Kidney epithelial cell (primary cell): ENCODE measurements at regions not wholly inside any gene's neighbourhood (a gene's known extent, or its start where the extent isn't known, plus 50 kb on each side); places are given as distances from the start of the nearest gene placed in this dataset.
A peak's percentile ranks its signal among the peaks of the same experiment; 100 is the strongest.

Experiments used
- DNase-seq: peaks from one replicate; pipeline ENCODE4 v3.0.0-alpha.2; 2010; ENCODE audit warnings: low read depth
- H3K27me3 ChIP-seq: 2 replicates; pipeline ENCODE4 v1.6.0; 2011; ENCODE audit warnings: low read length; ENCODE audit not compliant: control insufficient read depth, insufficient read depth
- H3K36me3 ChIP-seq: 2 replicates; pipeline ENCODE4 v1.5.1; 2011; ENCODE audit warnings: low read length; ENCODE audit not compliant: control insufficient read depth, insufficient read depth
- H3K4me3 ChIP-seq: 2 replicates; pipeline ENCODE4 v1.5.1; 2011; ENCODE audit warnings: low read depth, mild to moderate bottlenecking, control low read depth, low read length
- CTCF ChIP-seq: IDR thresholded peaks from 2 replicates; pipeline ENCODE4 v1.5.1; 2011; ENCODE audit warnings: mild to moderate bottlenecking, moderate library complexity, low read length, control low read depth, inconsistent platforms; ENCODE audit not compliant: insufficient read depth, poor library complexity, severe bottlenecking

- H3K36me3 ChIP-seq, result no peaks in the 10 kb centered on the region
- no peak for DNase-seq
- H3K27me3 ChIP-seq, result no peaks in the 10 kb centered on the region
- no peak overlapping the region for H3K4me3 ChIP-seq
- TF ChIP-seq CTCF, result no peak
These were observed 84.5 kb upstream of the ATP11B start for GRCh38 chr3:182708810-182709209.

- Histone ChIP-seq H3K36me3 (no peaks in the 10 kb centered on the region), H3K27me3 (no peaks in the 10 kb centered on the region), H3K4me3 (no peak overlapping the region)
- TF ChIP-seq CTCF, result no peak
- no peak for DNase-seq
These were observed 84.0 kb upstream of the ATP11B start for GRCh38 chr3:182709306-182709705.

- TF ChIP-seq CTCF, result peak; percentile 53
- no peak overlapping the region for H3K4me3 ChIP-seq
- H3K27me3 ChIP-seq, result no peaks in the 10 kb centered on the region
- no peak for DNase-seq
- no peaks in the 10 kb centered on the region for H3K36me3 ChIP-seq
These were observed 82.6 kb upstream of the ATP11B start for GRCh38 chr3:182710557-182711157.

- TF ChIP-seq CTCF, result no peak
- no peak for DNase-seq
- Histone ChIP-seq H3K4me3 (no peak overlapping the region), H3K36me3 (no peaks in the 10 kb centered on the region), H3K27me3 (no peaks in the 10 kb centered on the region)
These were observed 82.0 kb upstream of the ATP11B start for GRCh38 chr3:182711261-182711683.

- no peaks in the 10 kb centered on the region for H3K27me3 ChIP-seq
- H3K36me3 ChIP-seq, result no peaks in the 10 kb centered on the region
- DNase-seq, result no peak
- TF ChIP-seq CTCF, result no peak
- no peak overlapping the region for H3K4me3 ChIP-seq
These were observed 81.5 kb upstream of the ATP11B start for GRCh38 chr3:182711853-182712252.

GRCh38 chr3:182713111-182713510 is 80.2 kb upstream of the ATP11B start:
- no peak overlapping the region for H3K4me3 ChIP-seq
- no peaks in the 10 kb centered on the region for H3K36me3 ChIP-seq
- H3K27me3 ChIP-seq, result no peaks in the 10 kb centered on the region
- TF ChIP-seq CTCF, result no peak
- no peak for DNase-seq
